ENCODE measurements at regions not wholly inside any gene's neighbourhood (a gene's known extent, or its start where the extent isn't known, plus 50 kb on each side); places are given as distances from the start of the nearest gene placed in this dataset.

DNA sequence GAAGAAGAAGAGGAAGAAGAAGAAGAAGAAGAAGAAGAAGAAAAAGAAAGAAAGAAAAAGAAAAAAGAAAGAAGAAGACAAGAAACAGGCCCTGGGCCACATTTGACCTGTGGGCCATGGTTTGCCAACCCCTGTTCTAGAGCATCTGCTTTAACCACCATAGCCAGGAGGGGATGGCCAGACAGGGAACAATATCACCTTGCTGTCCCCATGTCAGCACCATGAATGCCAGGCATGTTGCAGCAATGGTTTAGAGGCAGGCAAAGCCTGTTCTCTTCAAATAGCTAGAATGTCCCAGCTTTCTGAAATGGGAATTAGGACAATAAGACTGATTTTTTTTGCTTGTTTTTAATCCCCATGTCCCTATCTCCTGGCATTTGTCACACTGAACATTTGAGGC, 338.6 kb upstream of the PLET1 start:
- Histone ChIP-seq H3K27ac (ENCODE audit: low read depth, low read length) (no peak overlapping the region), H3K27me3 (ENCODE audit: control insufficient read depth, insufficient read depth, low read length) (no peaks in the 10 kb centered on the region), H3K9ac (ENCODE audit: low read depth, low read length) (no peak overlapping the region), H3K36me3 (ENCODE audit: control insufficient read depth, insufficient read depth, low read length) (no peaks in the 10 kb centered on the region), H3K4me3 (ENCODE audit: low read depth, low read length) (no peak overlapping the region), H3K9me3 (ENCODE audit: control insufficient read depth, insufficient read depth, low read length) (no peaks in the 10 kb centered on the region), H3K4me1 (ENCODE audit: control insufficient read depth, insufficient read depth, low read length) (peaks cover 11% of the 10 kb centered on the region; the same call in 1 of the 2 replicates)

DNA sequence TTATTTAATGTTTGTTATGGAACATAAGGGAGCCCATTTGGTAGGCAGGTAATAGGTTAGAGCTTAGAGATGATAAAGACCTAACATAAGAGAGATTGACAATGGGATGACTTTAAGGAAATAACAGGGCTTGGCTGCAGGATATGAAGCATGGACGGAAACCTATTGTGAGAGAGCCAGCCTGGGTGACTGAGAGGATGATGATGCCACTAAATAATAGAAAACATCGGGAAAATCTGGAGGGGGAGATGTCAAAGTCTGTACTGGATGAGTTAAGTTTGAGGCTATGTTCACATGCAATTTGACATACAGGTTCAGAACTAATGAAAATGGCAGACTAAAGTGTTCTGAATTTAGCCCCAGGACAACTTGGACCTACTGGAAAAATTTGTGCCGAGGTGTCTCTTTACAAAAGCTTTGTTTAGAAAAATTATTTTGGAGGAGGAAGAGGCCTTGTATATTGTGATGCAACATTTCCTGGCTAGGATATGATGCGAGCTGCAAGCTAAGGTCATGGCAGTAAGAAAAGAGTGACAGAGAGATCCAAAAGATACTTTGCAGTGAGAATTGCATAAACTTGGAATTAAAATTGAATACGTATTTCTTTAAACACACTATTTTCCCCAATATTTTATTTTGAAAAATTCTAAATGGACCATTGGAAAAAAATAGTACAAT, 339.3 kb upstream of the PLET1 start:
- no peaks in the 10 kb centered on the region for H3K9me3 ChIP-seq (ENCODE audit: control insufficient read depth, insufficient read depth, low read length)
- peaks cover 11% of the 10 kb centered on the region; the same call in 1 of the 2 replicates for H3K4me1 ChIP-seq (ENCODE audit: control insufficient read depth, insufficient read depth, low read length)
- H3K36me3 ChIP-seq (ENCODE audit: control insufficient read depth, insufficient read depth, low read length), result no peaks in the 10 kb centered on the region
- H3K27me3 ChIP-seq (ENCODE audit: control insufficient read depth, insufficient read depth, low read length), result no peaks in the 10 kb centered on the region
- H3K9ac ChIP-seq (ENCODE audit: low read depth, low read length), result no peak overlapping the region
- no peak overlapping the region for H3K27ac ChIP-seq (ENCODE audit: low read depth, low read length)
- H3K4me3 ChIP-seq (ENCODE audit: low read depth, low read length), result no peak overlapping the region

DNA sequence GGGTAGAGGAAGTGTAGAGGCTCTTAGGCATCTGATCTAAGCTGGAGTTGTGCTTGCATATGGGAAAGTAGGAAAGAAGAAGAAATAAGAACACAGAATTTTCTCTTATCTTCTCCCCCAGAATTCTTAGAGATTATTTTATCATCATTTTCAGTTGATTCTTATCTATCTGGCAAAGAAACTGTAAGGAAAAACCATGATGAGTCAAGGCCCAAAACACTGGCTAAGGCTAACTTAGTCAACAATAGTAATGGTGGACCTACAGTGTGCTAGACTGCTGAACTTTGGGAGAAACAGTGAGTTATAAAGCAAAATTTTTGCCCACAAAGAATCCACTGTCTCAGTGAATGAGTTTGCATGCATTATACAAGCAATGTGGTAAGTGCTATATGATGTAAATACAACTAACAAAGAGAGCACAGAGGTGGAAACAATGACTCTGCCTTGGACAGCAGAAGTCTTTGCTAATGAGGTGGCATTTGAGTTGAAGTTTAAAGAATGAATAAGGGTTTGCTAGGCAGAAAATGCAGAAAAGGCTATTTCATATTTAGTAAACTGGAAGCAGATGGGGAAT, 344.5 kb upstream of the PLET1 start:
- Histone ChIP-seq H3K9ac (ENCODE audit: low read depth, low read length) (no peak overlapping the region), H3K27me3 (ENCODE audit: control insufficient read depth, insufficient read depth, low read length) (no peaks in the 10 kb centered on the region), H3K36me3 (ENCODE audit: control insufficient read depth, insufficient read depth, low read length) (no peaks in the 10 kb centered on the region), H3K4me3 (ENCODE audit: low read depth, low read length) (no peak overlapping the region), H3K4me1 (ENCODE audit: control insufficient read depth, insufficient read depth, low read length) (no peaks in the 10 kb centered on the region), H3K9me3 (ENCODE audit: control insufficient read depth, insufficient read depth, low read length) (no peaks in the 10 kb centered on the region), H3K27ac (ENCODE audit: low read depth, low read length) (no peak overlapping the region)

DNA sequence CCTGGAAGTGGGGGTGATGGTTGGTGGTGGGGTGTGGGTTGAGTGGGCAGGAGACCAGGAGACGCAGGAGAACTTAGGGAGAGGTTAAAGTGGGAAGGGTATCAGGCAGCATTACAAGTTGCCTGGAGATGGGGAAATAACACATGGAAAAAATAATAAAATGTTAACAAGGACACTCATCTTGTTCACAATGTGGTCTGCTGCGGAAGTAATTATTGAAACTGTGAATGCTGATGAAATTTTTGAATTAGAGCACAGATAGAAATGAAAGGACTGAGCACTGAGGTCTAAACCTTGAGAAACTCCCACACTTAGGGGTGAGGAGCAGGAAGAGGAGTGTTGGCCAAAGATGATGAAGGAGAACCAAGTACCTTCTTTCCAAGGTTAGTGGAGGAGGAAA, 346.0 kb upstream of the PLET1 start:
- H3K9me3 ChIP-seq (ENCODE audit: control insufficient read depth, insufficient read depth, low read length), result no peaks in the 10 kb centered on the region
- no peaks in the 10 kb centered on the region for H3K27me3 ChIP-seq (ENCODE audit: control insufficient read depth, insufficient read depth, low read length)
- no peak overlapping the region for H3K4me3 ChIP-seq (ENCODE audit: low read depth, low read length)
- H3K9ac ChIP-seq (ENCODE audit: low read depth, low read length), result no peak overlapping the region
- H3K27ac ChIP-seq (ENCODE audit: low read depth, low read length), result no peak overlapping the region
- H3K36me3 ChIP-seq (ENCODE audit: control insufficient read depth, insufficient read depth, low read length), result no peaks in the 10 kb centered on the region
- H3K4me1 ChIP-seq (ENCODE audit: control insufficient read depth, insufficient read depth, low read length), result 0 out of 2 replicates have a peak, but pooled peaks cover under 1% of the 10 kb centered on the region

DNA sequence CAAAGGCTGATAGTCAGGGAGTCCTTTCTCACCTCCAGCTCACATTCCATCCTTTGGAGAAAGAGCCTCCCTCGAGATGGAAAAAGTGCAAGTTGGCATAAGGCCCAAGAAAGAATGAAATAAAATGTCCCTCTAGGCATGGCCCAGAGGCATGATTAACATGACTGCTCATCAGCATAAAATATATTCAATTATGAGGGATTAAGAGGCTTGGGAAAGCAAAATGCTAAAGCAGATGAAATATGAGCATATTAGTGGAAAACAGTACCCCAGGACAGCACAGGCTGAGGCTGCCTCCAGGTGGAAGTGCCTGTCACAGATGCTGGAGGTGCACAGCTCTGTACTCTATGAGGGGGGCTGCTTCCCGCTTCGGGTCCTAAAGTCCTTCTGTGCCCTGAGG, 347.8 kb upstream of the PLET1 start:
- Histone ChIP-seq H3K9ac (ENCODE audit: low read depth, low read length) (no peak overlapping the region), H3K27ac (ENCODE audit: low read depth, low read length) (no peak overlapping the region), H3K9me3 (ENCODE audit: control insufficient read depth, insufficient read depth, low read length) (no peaks in the 10 kb centered on the region), H3K36me3 (ENCODE audit: control insufficient read depth, insufficient read depth, low read length) (no peaks in the 10 kb centered on the region), H3K4me3 (ENCODE audit: low read depth, low read length) (no peak overlapping the region), H3K27me3 (ENCODE audit: control insufficient read depth, insufficient read depth, low read length) (no peaks in the 10 kb centered on the region), H3K4me1 (ENCODE audit: control insufficient read depth, insufficient read depth, low read length) (peaks cover 12% of the 10 kb centered on the region; the same call in 1 of the 2 replicates)

DNA sequence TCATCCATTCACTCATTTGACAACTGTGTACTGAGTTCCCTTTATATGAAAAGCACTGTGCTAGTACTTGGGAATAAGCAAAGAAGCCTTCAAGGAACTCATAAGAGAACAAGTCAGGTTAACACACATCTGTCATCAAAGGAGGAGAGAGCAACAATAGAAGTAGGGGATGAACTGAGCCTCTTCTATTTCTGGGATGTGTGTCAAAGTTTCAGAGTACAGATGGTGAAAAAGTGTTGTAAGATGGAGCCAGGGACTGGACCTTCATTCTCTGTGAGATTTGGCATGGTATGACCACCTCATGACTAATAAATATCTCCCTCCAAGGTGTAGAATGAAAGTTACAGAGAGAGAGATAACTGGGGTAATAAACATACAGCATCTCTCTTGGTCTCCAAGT, 349.8 kb upstream of the PLET1 start:
- Histone ChIP-seq H3K9ac (ENCODE audit: low read depth, low read length) (no peak overlapping the region), H3K36me3 (ENCODE audit: control insufficient read depth, insufficient read depth, low read length) (no peaks in the 10 kb centered on the region), H3K4me1 (ENCODE audit: control insufficient read depth, insufficient read depth, low read length) (peaks cover 12% of the 10 kb centered on the region; the same call in 1 of the 2 replicates), H3K27me3 (ENCODE audit: control insufficient read depth, insufficient read depth, low read length) (no peaks in the 10 kb centered on the region), H3K27ac (ENCODE audit: low read depth, low read length) (no peak overlapping the region), H3K9me3 (ENCODE audit: control insufficient read depth, insufficient read depth, low read length) (no peaks in the 10 kb centered on the region), H3K4me3 (ENCODE audit: low read depth, low read length) (no peak overlapping the region)

GRCh38 chr11:112610996-112611750, 350.0 kb upstream of the NCAM1 start:
- peaks cover 12% of the 10 kb centered on the region; the same call in 1 of the 2 replicates for H3K4me1 ChIP-seq (ENCODE audit: control insufficient read depth, insufficient read depth, low read length)
- H3K9me3 ChIP-seq (ENCODE audit: control insufficient read depth, insufficient read depth, low read length), result no peaks in the 10 kb centered on the region
- H3K4me3 ChIP-seq (ENCODE audit: low read depth, low read length), result no peak overlapping the region
- no peaks in the 10 kb centered on the region for H3K36me3 ChIP-seq (ENCODE audit: control insufficient read depth, insufficient read depth, low read length)
- H3K9ac ChIP-seq (ENCODE audit: low read depth, low read length), result no peak overlapping the region
- H3K27me3 ChIP-seq (ENCODE audit: control insufficient read depth, insufficient read depth, low read length), result no peaks in the 10 kb centered on the region
- H3K27ac ChIP-seq (ENCODE audit: low read depth, low read length), result no peak overlapping the region

- no peak overlapping the region for H3K9ac ChIP-seq (ENCODE audit: low read depth, low read length)
- H3K27me3 ChIP-seq (ENCODE audit: control insufficient read depth, insufficient read depth, low read length), result no peaks in the 10 kb centered on the region
- H3K27ac ChIP-seq (ENCODE audit: low read depth, low read length), result no peak overlapping the region
- no peaks in the 10 kb centered on the region for H3K9me3 ChIP-seq (ENCODE audit: control insufficient read depth, insufficient read depth, low read length)
- no peaks in the 10 kb centered on the region for H3K36me3 ChIP-seq (ENCODE audit: control insufficient read depth, insufficient read depth, low read length)
- no peak overlapping the region for H3K4me3 ChIP-seq (ENCODE audit: low read depth, low read length)
- peaks cover 12% of the 10 kb centered on the region; the same call in 1 of the 2 replicates for H3K4me1 ChIP-seq (ENCODE audit: control insufficient read depth, insufficient read depth, low read length)
Measured at GRCh38 chr11:112611771-112612170, 349.4 kb upstream of the NCAM1 start.

DNA sequence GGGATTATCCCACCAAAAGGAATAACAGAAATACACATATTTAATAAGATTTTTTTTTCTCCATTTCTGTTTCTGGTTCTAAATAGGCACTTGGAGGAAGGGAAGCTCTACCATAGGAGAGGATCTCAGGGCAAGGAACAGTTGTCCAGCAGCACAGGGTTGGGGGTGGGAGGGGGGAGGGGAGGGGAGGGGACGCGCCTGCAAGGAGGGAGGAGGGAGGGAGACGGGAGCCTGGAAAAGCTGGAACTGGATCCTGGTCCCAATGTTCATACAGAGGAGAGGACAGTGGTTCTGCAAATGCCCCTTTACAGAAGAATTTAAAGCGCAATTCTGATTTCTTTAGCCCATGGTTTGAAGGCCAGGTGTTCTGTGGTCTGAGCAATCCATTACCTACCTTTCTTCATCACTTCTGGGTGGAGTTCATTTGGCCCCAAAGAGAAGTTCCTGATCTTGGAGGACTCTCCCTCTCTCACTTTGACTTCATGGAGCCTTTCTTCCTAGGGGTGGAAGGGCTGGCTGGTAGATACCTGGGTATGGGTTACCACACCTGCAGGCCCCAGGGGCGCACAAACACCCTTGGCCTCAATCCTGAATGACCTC, 348.9 kb upstream of the NCAM1 start:
- no peaks in the 10 kb centered on the region for H3K27me3 ChIP-seq (ENCODE audit: control insufficient read depth, insufficient read depth, low read length)
- H3K36me3 ChIP-seq (ENCODE audit: control insufficient read depth, insufficient read depth, low read length), result no peaks in the 10 kb centered on the region
- no peak overlapping the region for H3K9ac ChIP-seq (ENCODE audit: low read depth, low read length)
- no peak overlapping the region for H3K27ac ChIP-seq (ENCODE audit: low read depth, low read length)
- no peak overlapping the region for H3K4me3 ChIP-seq (ENCODE audit: low read depth, low read length)
- peaks cover 12% of the 10 kb centered on the region; the same call in 1 of the 2 replicates for H3K4me1 ChIP-seq (ENCODE audit: control insufficient read depth, insufficient read depth, low read length)
- no peaks in the 10 kb centered on the region for H3K9me3 ChIP-seq (ENCODE audit: control insufficient read depth, insufficient read depth, low read length)

GRCh38 chr11:112613051-112613972, 347.9 kb upstream of the NCAM1 start:
- H3K4me1 ChIP-seq (ENCODE audit: control insufficient read depth, insufficient read depth, low read length), result peaks cover 12% of the 10 kb centered on the region; the same call in 1 of the 2 replicates
- no peak overlapping the region for H3K9ac ChIP-seq (ENCODE audit: low read depth, low read length)
- no peaks in the 10 kb centered on the region for H3K27me3 ChIP-seq (ENCODE audit: control insufficient read depth, insufficient read depth, low read length)
- no peaks in the 10 kb centered on the region for H3K36me3 ChIP-seq (ENCODE audit: control insufficient read depth, insufficient read depth, low read length)
- no peak overlapping the region for H3K27ac ChIP-seq (ENCODE audit: low read depth, low read length)
- H3K9me3 ChIP-seq (ENCODE audit: control insufficient read depth, insufficient read depth, low read length), result no peaks in the 10 kb centered on the region
- no peak overlapping the region for H3K4me3 ChIP-seq (ENCODE audit: low read depth, low read length)
